SK-N-SH treated with all-trans-retinoic acid at 6 μM for 48 hours (cell line): ENCODE measurements at regions not wholly inside any gene's neighbourhood (a gene's known extent, or its start where the extent isn't known, plus 50 kb on each side); places are given as distances from the start of the nearest gene placed in this dataset.

Experiments used
- GLIS3 ChIP-seq: fragments of 250-450 bp; sonication (Bioruptor Pico); IDR thresholded peaks from 2 replicates; pipeline ENCODE4 v1.5.0; 2020; ENCODE audit warnings: mild to moderate bottlenecking, moderate library complexity
- ISL1 ChIP-seq: fragments of 250-450 bp; sonication (Bioruptor Pico); IDR thresholded peaks from 2 replicates; pipeline ENCODE4 v2.1.2; 2022; ENCODE audit warnings: mild to moderate bottlenecking, moderate library complexity
- TCF4 ChIP-seq: fragments of 250-450 bp; sonication (Bioruptor Pico); IDR thresholded peaks from 2 replicates; pipeline ENCODE4 v1.8.0; 2021; ENCODE audit warnings: mild to moderate bottlenecking, moderate library complexity, borderline replicate concordance
- TOX ChIP-seq: fragments of 250-450 bp; sonication (Bioruptor Pico); IDR thresholded peaks from 2 replicates; pipeline ENCODE4 v1.8.0; 2021; ENCODE audit warnings: mild to moderate bottlenecking, moderate library complexity, borderline replicate concordance
- ZC3H10 ChIP-seq: fragments of 250-450 bp; sonication (Bioruptor Pico); IDR thresholded peaks from 2 replicates; pipeline ENCODE4 v1.5.1; 2021; ENCODE audit warnings: mild to moderate bottlenecking, moderate library complexity

- no peak for TF ChIP-seq ISL1 (CRISPR knock-in tag)
- TF ChIP-seq TOX (CRISPR knock-in tag), result no peak
- TF ChIP-seq ZC3H10 (CRISPR knock-in tag), result no peak
- no peak for TF ChIP-seq TCF4
- TF ChIP-seq GLIS3, result no peak
Observed at GRCh38 chr6:125674230-125674629, 75.2 kb upstream of the HEY2 start.
